Transverse colon (tissue), 4 donors: ENCODE measurements at regions not wholly inside any gene's neighbourhood (a gene's known extent, or its start where the extent isn't known, plus 50 kb on each side); places are given as distances from the start of the nearest gene placed in this dataset.

Source experiments
- CTCF ChIP-seq, 5 experiments: fragments of 200-600 bp in 3 of 5; fragments of 450-650 bp in 2 of 5; sonication (generic) in 3 of 5; IDR thresholded peaks; 1 replicate in 2 of 5; 2 replicates in 3 of 5; pipeline ENCODE4 v1.5.1; 2016 to 2017; ENCODE audit warnings: antibody characterized with exemption in 5 of 5, inconsistent platforms in 3 of 5, mild to moderate bottlenecking in 2 of 5, moderate library complexity in 1 of 5
- POLR2AphosphoS5 ChIP-seq, 3 donors: sonication (generic); formaldehyde crosslinking; IDR thresholded peaks; one replicate each; pipeline ENCODE4 v1.6.1; 2016; ENCODE audit warnings: antibody characterized with exemption in 3 of 3

DNA sequence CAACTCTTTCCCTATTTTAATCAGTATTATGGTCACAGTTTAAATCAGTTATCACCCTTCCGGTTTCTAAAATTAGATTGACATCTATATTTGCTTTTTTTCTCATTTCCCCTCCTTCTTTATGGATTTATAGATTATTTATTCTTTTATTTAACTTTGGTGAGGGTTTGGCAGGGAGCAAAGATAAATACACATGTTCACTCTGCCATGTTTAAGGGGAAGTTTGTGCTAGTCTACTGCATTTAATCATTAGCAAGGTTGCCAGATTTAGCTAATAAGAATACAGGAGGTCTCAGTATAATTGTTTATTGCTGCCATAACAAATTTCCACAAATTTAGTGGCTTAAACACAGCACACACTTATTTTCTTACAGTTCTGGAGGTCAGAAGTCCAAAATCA, 204.0 kb upstream of the BTG1 start:
- no peak for TF ChIP-seq CTCF (IDR thresholded peaks at IDR 0.05)
- no peak for TF ChIP-seq POLR2AphosphoS5 (IDR thresholded peaks at IDR 0.05)
